AG04450 (cell line): ENCODE measurements at regions not wholly inside any gene's neighbourhood (a gene's known extent, or its start where the extent isn't known, plus 50 kb on each side); places are given as distances from the start of the nearest gene placed in this dataset.

Experiments used
- CTCF ChIA-PET: fragments of 300-600, 350-600 bp; formaldehyde crosslinking; extraction: SDS; loops from one replicate; lab custom pipeline; 2022; ENCODE audit warnings: antibody characterized with exemption, inconsistent platforms; lab: Charles Lee
- POLR2A ChIA-PET: fragments of 350-600 bp; formaldehyde crosslinking; extraction: SDS; loops from one replicate; lab custom pipeline; 2021; ENCODE audit warnings: antibody characterized with exemption, inconsistent platforms; lab: Yijun Ruan, JAX
- DNase-seq: peaks from one replicate; pipeline ENCODE4 v3.0.0-alpha.2; 2011; ENCODE audit warnings: low read depth, low spot score
- H3K27ac ChIP-seq: one replicate; pipeline ENCODE4 v1.5.1; 2012; ENCODE audit warnings: low read depth, low read length, control low read depth
- H3K27me3 ChIP-seq: one replicate; pipeline ENCODE4 v1.6.0; 2012; ENCODE audit warnings: low read length; ENCODE audit not compliant: control insufficient read depth, insufficient read depth
- H3K4me3 ChIP-seq: 2 replicates; pipeline ENCODE4 v1.5.1; 2011; ENCODE audit warnings: mild to moderate bottlenecking, low read depth, low read length, control low read depth
- H3K9me3 ChIP-seq: 2 replicates; pipeline ENCODE4 v1.5.1; 2012; ENCODE audit warnings: low read length; ENCODE audit not compliant: control insufficient read depth, insufficient read depth
- TF ChIP-seq, protein P1 (sequence below): IDR thresholded peaks from 2 replicates; pipeline ENCODE4 v1.5.1; 2011; ENCODE audit warnings: low read depth, low read length, control low read depth, inconsistent platforms

DNA sequence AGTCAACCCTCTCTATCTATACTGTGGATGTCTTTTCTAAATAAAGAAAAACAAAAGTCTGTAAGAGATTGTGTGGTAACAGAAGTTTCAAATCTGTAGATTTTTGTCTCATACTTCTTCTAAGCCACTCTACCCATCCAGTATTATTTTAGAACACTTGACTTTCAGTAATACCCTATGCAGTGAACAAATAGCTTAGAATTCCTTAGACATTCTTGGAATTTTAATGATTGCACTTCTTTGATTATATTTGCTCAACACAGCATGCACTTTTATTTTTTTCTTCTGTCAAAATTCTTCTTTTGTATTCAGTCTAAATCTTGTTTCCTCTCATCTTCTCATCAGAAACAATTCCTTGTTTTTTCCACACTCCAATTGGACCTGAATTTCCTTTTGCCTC, 1080.2 kb downstream of the SUCLG1 start:
- H3K4me3 ChIP-seq, result no peak overlapping the region
- no peak overlapping the region for H3K27ac ChIP-seq
- CTCF ChIA-PET, result no interaction called here
- H3K27me3 ChIP-seq, result no peaks in the 10 kb centered on the region
- no peak for DNase-seq
- H3K9me3 ChIP-seq, result no peaks in the 10 kb centered on the region
- TF ChIP-seq, protein P1, sequence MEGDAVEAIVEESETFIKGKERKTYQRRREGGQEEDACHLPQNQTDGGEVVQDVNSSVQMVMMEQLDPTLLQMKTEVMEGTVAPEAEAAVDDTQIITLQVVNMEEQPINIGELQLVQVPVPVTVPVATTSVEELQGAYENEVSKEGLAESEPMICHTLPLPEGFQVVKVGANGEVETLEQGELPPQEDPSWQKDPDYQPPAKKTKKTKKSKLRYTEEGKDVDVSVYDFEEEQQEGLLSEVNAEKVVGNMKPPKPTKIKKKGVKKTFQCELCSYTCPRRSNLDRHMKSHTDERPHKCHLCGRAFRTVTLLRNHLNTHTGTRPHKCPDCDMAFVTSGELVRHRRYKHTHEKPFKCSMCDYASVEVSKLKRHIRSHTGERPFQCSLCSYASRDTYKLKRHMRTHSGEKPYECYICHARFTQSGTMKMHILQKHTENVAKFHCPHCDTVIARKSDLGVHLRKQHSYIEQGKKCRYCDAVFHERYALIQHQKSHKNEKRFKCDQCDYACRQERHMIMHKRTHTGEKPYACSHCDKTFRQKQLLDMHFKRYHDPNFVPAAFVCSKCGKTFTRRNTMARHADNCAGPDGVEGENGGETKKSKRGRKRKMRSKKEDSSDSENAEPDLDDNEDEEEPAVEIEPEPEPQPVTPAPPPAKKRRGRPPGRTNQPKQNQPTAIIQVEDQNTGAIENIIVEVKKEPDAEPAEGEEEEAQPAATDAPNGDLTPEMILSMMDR, result no peak
- POLR2A ChIA-PET, result no interaction called here

DNA sequence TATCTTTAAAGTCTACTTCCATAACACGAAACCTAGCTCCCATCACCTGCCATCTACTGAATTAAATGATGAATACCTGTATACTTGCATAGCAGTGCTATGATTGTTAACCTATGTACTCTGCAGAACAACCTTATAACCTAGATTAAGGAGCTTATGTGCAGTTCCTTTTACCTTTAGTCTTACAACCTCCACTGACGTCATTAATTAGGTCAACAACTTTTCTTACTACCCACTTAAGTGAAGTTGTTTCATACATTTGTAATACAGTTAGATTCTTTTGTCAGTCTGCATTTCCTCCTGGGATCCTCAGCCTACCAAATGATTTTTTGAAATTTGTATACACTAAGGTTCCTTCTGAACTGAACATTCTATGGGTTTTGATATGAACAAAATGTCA, 1082.3 kb downstream of the SUCLG1 start:
- no peak for DNase-seq
- POLR2A ChIA-PET, result no interaction called here
- H3K27me3 ChIP-seq, result no peaks in the 10 kb centered on the region
- TF ChIP-seq, protein P1, result no peak
- CTCF ChIA-PET, result no interaction called here
- H3K27ac ChIP-seq, result no peak overlapping the region
- no peaks in the 10 kb centered on the region for H3K9me3 ChIP-seq
- H3K4me3 ChIP-seq, result no peak overlapping the region

DNA sequence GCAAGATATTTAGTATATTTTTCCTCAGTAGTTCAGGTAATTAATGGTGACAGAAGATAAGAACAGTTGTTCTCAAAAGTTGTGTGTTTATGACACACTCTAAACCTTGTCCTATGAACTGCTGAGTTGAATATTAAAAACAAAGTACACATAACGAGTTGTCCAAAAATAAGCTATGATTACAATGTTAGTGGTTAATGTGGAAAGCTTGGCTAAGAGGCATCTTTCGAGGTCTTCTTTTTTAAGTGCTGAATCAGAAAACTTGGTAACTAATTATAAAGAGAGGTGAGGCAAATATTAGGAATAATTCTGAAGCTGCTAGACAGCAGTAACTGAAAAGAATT, 1088.7 kb downstream of the SUCLG1 start:
- H3K27me3 ChIP-seq, result no peaks in the 10 kb centered on the region
- ChIA-PET CTCF (no interaction called here), POLR2A (no interaction called here)
- no peak overlapping the region for H3K4me3 ChIP-seq
- DNase-seq, result no peak
- H3K9me3 ChIP-seq, result no peaks in the 10 kb centered on the region
- H3K27ac ChIP-seq, result no peak overlapping the region
- TF ChIP-seq, protein P1, result no peak

DNA sequence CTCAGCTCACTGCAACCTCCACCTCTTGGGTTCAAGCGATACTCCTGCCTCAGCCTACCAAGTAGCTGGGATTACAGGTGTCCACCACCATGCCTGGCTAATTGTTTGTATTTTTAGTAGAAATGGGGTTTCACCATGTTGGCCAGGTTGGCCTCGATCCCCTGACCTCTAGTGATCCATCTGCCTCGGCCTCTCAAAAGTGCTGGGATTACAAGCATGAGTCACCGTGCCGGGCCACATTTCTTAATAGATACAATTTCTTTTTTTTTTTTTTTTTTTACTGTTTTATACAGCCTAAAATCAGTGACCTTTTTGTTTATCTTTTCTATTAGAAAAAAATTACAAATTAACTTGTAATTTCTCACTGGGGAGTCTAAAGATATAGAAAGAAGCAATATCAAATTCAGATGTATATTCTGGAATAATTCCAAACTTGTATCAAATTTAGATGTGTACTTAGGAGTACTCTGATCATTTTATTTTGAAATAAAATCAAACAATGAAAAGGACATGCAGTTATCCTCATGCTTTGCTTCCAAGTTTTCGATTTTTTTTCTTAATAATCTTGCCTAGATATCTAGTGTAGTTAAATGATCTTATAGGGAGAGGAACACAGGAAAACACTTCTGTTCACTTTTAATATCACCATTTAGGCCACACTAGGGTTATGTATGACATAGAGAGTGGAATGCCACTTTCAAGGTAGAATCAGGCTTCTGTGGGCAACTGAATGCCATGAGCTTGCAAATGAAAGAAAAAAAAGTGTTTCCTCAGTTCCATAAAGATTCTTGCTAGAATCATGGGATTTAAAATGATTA, 1089.3 kb downstream of the SUCLG1 start:
- no peaks in the 10 kb centered on the region for H3K9me3 ChIP-seq
- H3K27ac ChIP-seq, result no peak overlapping the region
- H3K27me3 ChIP-seq, result no peaks in the 10 kb centered on the region
- TF ChIP-seq, protein P1, result no peak
- ChIA-PET POLR2A (no interaction called here), CTCF (no interaction called here)
- H3K4me3 ChIP-seq, result no peak overlapping the region
- no peak for DNase-seq

DNA sequence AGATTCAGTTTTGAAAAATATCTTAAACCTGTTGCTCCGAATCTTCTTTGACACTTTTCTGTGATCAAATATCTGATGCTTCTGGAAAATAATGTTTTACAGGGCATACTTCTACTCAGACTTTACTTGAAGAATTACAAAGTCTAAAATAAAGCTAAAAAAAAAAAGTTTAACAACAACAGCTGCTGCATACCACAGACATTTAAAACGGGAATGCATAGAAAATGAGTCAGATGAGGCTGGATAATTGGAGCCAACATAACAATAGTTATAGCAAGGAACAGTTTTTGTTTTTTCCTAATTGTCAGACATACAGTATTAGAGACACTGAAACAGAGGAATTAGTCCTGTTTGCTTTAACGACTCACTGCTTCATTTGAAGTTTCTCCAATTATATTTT, 1090.2 kb downstream of the SUCLG1 start:
- no peaks in the 10 kb centered on the region for H3K27me3 ChIP-seq
- CTCF ChIA-PET, result no interaction called here
- POLR2A ChIA-PET, result no interaction called here
- no peak overlapping the region for H3K4me3 ChIP-seq
- TF ChIP-seq, protein P1, result no peak
- H3K27ac ChIP-seq, result no peak overlapping the region
- no peaks in the 10 kb centered on the region for H3K9me3 ChIP-seq
- DNase-seq, result no peak
